BLaER1 (cell line): ENCODE measurements at regions not wholly inside any gene's neighbourhood (a gene's known extent, or its start where the extent isn't known, plus 50 kb on each side); places are given as distances from the start of the nearest gene placed in this dataset.

Source experiments
- H3K27ac ChIP-seq: shearing (Covaris generic); formaldehyde crosslinking; 2 replicates; pipeline ENCODE4 v1.8.1; 2022
- H3K27me3 ChIP-seq: shearing (Covaris generic); formaldehyde crosslinking; 2 replicates; pipeline ENCODE4 v1.8.1; 2022
- H3K36me3 ChIP-seq: shearing (Covaris generic); formaldehyde crosslinking; 2 replicates; pipeline ENCODE4 v1.8.1; 2022
- H3K4me1 ChIP-seq: shearing (Covaris generic); formaldehyde crosslinking; 2 replicates; pipeline ENCODE4 v1.8.1; 2022
- H3K4me2 ChIP-seq: shearing (Covaris generic); formaldehyde crosslinking; 2 replicates; pipeline ENCODE4 v1.8.1; 2022
- H3K4me3 ChIP-seq: shearing (Covaris generic); formaldehyde crosslinking; 2 replicates; pipeline ENCODE4 v1.8.1; 2022
- H3K9ac ChIP-seq: shearing (Covaris generic); formaldehyde crosslinking; 2 replicates; pipeline ENCODE4 v1.8.1; 2022
- H3K9me3 ChIP-seq: shearing (Covaris generic); formaldehyde crosslinking; 2 replicates; pipeline ENCODE4 v1.8.1; 2022
- H4K20me1 ChIP-seq: shearing (Covaris generic); formaldehyde crosslinking; 2 replicates; pipeline ENCODE4 v1.8.1; 2022
- Cebpa-rat ChIP-seq: shearing (Covaris generic); IDR thresholded peaks from 2 replicates; pipeline ENCODE4 v1.8.1; 2022

DNA sequence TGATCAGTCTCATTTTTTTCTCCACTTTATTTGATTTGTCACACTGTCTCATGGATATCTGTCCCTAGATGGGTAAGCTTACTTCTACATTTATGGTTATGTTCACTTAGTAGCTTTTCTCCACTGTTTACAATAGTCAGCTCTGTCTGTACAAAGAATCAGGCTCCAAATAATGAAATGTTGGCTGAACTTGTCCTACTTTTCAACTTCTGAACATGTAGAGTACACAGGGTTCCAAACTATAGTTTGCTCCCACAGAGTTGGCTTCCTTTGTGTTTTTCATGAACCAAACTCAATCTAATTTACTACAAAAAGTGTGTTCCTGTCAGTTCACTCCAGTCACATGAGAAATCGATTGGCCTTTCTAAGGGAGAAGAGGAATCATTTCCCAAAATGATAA, 175.0 kb downstream of the CCDC71L start:
- peak overlapping the region; percentile 55; the same call in 1 of the 2 replicates for H3K4me2 ChIP-seq
- H3K9ac ChIP-seq, result no peak overlapping the region
- TF ChIP-seq Cebpa-rat, result no peak

GRCh38 chr7:106485031-106485551, 175.9 kb downstream of the CCDC71L start:
- Histone ChIP-seq H3K36me3 (no peaks in the 10 kb centered on the region), H3K4me2 (peak overlapping the region; percentile 55), H4K20me1 (no peaks in the 10 kb centered on the region), H3K4me3 (no peak overlapping the region), H3K4me1 (peaks cover 16% of the 10 kb centered on the region), H3K27me3 (no peaks in the 10 kb centered on the region), H3K9me3 (no peaks in the 10 kb centered on the region), H3K27ac (peak overlapping the region; percentile 27; the same call in 1 of the 2 replicates), H3K9ac (no peak overlapping the region)
- TF ChIP-seq Cebpa-rat, result no peak

More for the DNA sequence above, 175.0 kb downstream of the CCDC71L start:
- Histone ChIP-seq H3K36me3 (no peaks in the 10 kb centered on the region), H3K27me3 (no peaks in the 10 kb centered on the region), H3K4me1 (peaks cover 16% of the 10 kb centered on the region), H3K4me3 (no peak overlapping the region), H3K27ac (no peak overlapping the region), H4K20me1 (no peaks in the 10 kb centered on the region), H3K9me3 (no peaks in the 10 kb centered on the region)

DNA sequence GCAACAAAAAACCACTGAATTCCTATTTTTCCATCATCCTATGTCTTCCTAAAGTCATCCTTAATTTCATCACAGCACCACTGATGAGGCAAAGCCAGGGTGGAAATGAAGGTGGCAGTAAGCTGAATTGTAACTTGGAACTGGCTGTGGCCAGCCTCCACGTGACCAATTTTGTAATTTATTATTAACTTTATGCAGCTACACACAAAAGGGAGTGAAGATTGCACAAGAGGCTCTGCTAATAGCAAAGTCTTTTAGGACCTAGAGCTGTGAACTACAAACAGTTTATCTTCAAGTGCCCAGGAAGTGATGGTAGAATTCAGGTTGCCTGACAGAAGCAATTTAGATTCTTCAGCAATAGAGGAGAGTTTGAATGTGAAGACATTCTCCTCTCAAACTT, 176.4 kb downstream of the CCDC71L start:
- TF ChIP-seq Cebpa-rat, result no peak
- H3K9ac ChIP-seq, result no peak overlapping the region

DNA sequence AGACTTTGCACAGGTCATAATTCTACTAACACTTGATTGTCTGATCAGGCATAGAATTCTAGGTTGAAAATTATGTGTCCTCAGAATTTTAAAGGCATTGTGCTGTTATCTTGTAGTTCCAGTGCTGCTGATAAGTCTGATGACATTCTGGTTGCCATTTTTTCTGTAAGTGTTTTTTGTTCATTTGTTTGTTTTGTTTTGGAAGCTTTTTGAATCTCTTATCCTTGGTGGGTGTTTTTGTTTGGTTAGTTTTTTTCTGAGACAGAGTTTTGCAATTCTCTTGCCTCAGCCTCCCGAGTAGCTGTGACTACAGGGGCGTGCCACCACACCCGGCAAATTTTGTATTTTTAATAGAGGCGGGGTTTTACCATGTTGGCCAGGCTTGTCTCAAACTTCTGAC, 178.9 kb downstream of the CCDC71L start:
- no peak for TF ChIP-seq Cebpa-rat
- H4K20me1 ChIP-seq, result no peaks in the 10 kb centered on the region
- H3K9ac ChIP-seq, result no peak overlapping the region
- H3K9me3 ChIP-seq, result no peaks in the 10 kb centered on the region
- H3K4me2 ChIP-seq, result no peak overlapping the region
- no peak overlapping the region for H3K27ac ChIP-seq
- no peaks in the 10 kb centered on the region for H3K36me3 ChIP-seq
- H3K4me3 ChIP-seq, result no peak overlapping the region
- no peaks in the 10 kb centered on the region for H3K27me3 ChIP-seq
- peaks cover 16% of the 10 kb centered on the region for H3K4me1 ChIP-seq

More for the DNA sequence above, 176.4 kb downstream of the CCDC71L start:
- no peaks in the 10 kb centered on the region for H3K36me3 ChIP-seq
- peaks cover 16% of the 10 kb centered on the region for H3K4me1 ChIP-seq
- no peak overlapping the region for H3K4me3 ChIP-seq
- H3K27me3 ChIP-seq, result no peaks in the 10 kb centered on the region
- H3K27ac ChIP-seq, result peak overlapping the region; percentile 27; the same call in 1 of the 2 replicates
- H4K20me1 ChIP-seq, result no peaks in the 10 kb centered on the region
- H3K4me2 ChIP-seq, result peak overlapping the region; percentile 55
- no peaks in the 10 kb centered on the region for H3K9me3 ChIP-seq

GRCh38 chr7:106480616-106481031, 180.3 kb downstream of the CCDC71L start:
- no peak overlapping the region for H3K4me2 ChIP-seq
- no peaks in the 10 kb centered on the region for H3K27me3 ChIP-seq
- H3K36me3 ChIP-seq, result no peaks in the 10 kb centered on the region
- no peaks in the 10 kb centered on the region for H3K9me3 ChIP-seq
- no peaks in the 10 kb centered on the region for H4K20me1 ChIP-seq
- no peak overlapping the region for H3K27ac ChIP-seq
- H3K4me1 ChIP-seq, result peaks cover 13% of the 10 kb centered on the region
- H3K4me3 ChIP-seq, result no peak overlapping the region
- TF ChIP-seq Cebpa-rat, result no peak
- H3K9ac ChIP-seq, result no peak overlapping the region

DNA sequence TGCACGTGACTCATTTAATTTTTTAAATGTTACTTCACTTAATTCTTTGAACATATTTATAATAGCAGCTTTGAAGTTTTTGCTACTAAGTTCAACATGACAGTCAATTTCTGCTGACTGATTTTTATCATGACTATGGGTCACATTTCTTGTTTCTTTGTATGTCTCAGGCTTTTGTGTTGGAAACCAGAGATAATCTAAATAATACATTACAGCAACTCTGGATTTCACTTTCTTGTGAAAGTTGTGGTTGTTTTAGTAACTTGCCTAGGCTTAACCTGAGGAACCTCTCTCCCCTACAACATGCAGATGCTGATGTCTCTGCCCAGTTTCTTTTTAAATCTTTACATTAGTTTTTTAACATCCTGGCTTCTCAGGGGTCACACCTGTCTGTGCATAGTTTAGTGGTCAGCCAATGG, 180.8 kb downstream of the CCDC71L start:
- no peak overlapping the region for H3K4me3 ChIP-seq
- no peaks in the 10 kb centered on the region for H3K9me3 ChIP-seq
- H3K4me2 ChIP-seq, result no peak overlapping the region
- H3K27me3 ChIP-seq, result no peaks in the 10 kb centered on the region
- TF ChIP-seq Cebpa-rat, result no peak
- peaks cover 9% of the 10 kb centered on the region for H3K4me1 ChIP-seq
- H4K20me1 ChIP-seq, result no peaks in the 10 kb centered on the region
- H3K36me3 ChIP-seq, result no peaks in the 10 kb centered on the region
- H3K27ac ChIP-seq, result no peak overlapping the region
- H3K9ac ChIP-seq, result no peak overlapping the region

GRCh38 chr7:106476751-106477150, 184.2 kb downstream of the CCDC71L start:
- no peaks in the 10 kb centered on the region for H3K4me1 ChIP-seq
- no peak overlapping the region for H3K4me3 ChIP-seq
- no peak for TF ChIP-seq Cebpa-rat
- no peaks in the 10 kb centered on the region for H4K20me1 ChIP-seq
- H3K27ac ChIP-seq, result no peak overlapping the region
- no peaks in the 10 kb centered on the region for H3K36me3 ChIP-seq
- no peaks in the 10 kb centered on the region for H3K9me3 ChIP-seq
- no peak overlapping the region for H3K9ac ChIP-seq
- H3K4me2 ChIP-seq, result no peak overlapping the region
- H3K27me3 ChIP-seq, result no peaks in the 10 kb centered on the region

GRCh38 chr7:106472741-106473140, 188.0 kb upstream of the NAMPT start:
- no peaks in the 10 kb centered on the region for H3K36me3 ChIP-seq
- H3K4me1 ChIP-seq, result peaks cover 19% of the 10 kb centered on the region
- H3K27ac ChIP-seq, result no peak overlapping the region
- no peak for TF ChIP-seq Cebpa-rat
- H3K4me3 ChIP-seq, result no peak overlapping the region
- H3K9me3 ChIP-seq, result no peaks in the 10 kb centered on the region
- H3K9ac ChIP-seq, result no peak overlapping the region
- H3K27me3 ChIP-seq, result no peaks in the 10 kb centered on the region
- H4K20me1 ChIP-seq, result no peaks in the 10 kb centered on the region
- H3K4me2 ChIP-seq, result no peak overlapping the region

GRCh38 chr7:106471686-106472440, 187.1 kb upstream of the NAMPT start:
- H3K27ac ChIP-seq, result no peak overlapping the region
- H3K36me3 ChIP-seq, result no peaks in the 10 kb centered on the region
- TF ChIP-seq Cebpa-rat, result no peak
- peaks cover 19% of the 10 kb centered on the region for H3K4me1 ChIP-seq
- no peak overlapping the region for H3K4me2 ChIP-seq
- no peak overlapping the region for H3K9ac ChIP-seq
- H3K4me3 ChIP-seq, result no peak overlapping the region
- no peaks in the 10 kb centered on the region for H3K9me3 ChIP-seq
- no peaks in the 10 kb centered on the region for H4K20me1 ChIP-seq
- H3K27me3 ChIP-seq, result no peaks in the 10 kb centered on the region

- no peak for TF ChIP-seq Cebpa-rat
- H3K4me3 ChIP-seq, result no peak overlapping the region
- no peaks in the 10 kb centered on the region for H3K36me3 ChIP-seq
- no peaks in the 10 kb centered on the region for H3K9me3 ChIP-seq
- no peaks in the 10 kb centered on the region for H3K27me3 ChIP-seq
- no peak overlapping the region for H3K9ac ChIP-seq
- H4K20me1 ChIP-seq, result no peaks in the 10 kb centered on the region
- peaks cover 23% of the 10 kb centered on the region for H3K4me1 ChIP-seq
- H3K27ac ChIP-seq, result no peak overlapping the region
- H3K4me2 ChIP-seq, result no peak overlapping the region
These were observed 186.2 kb upstream of the NAMPT start for GRCh38 chr7:106471021-106471420.
